Right ventricle myocardium superior (tissue), 1 donor: ENCODE measurements at regions not wholly inside any gene's neighbourhood (a gene's known extent, or its start where the extent isn't known, plus 50 kb on each side); places are given as distances from the start of the nearest gene placed in this dataset.

Source experiments
- ATAC-seq: fragments of 200-7000 bp; cut with Tn5 transposase; one replicate; pipeline ENCODE4 v1.9.1; 2020; ENCODE audit warnings: mild to moderate bottlenecking; ENCODE audit not compliant: poor library complexity
- DNase-seq: peaks from one replicate; pipeline ENCODE4 v3.0.0-alpha.2; 2020
- intact Hi-C: fragments of 100-400 bp; cut with DNase I; formaldehyde crosslinking; loops from one replicate; pipeline ENCODE4 v1.11.2; 2022
- donor health status: DM: no; HTN: yes; CAD: no; lungs with severe emphysema.

GRCh38 chr1:239717097-239717917 is 330.9 kb downstream of the CHRM3 start:
- ATAC-seq: no peak

GRCh38 chr1:239717918-239718184 is 331.5 kb downstream of the CHRM3 start:
- intact Hi-C loops: no loop called here
- no peak for ATAC-seq
- DNase-seq: no peak

More at GRCh38 chr1:239717097-239717917, 330.9 kb downstream of the CHRM3 start:
- intact Hi-C loops: no loop called here
- no peak for DNase-seq

- DNase-seq (no peak), ATAC-seq (no peak)
- intact Hi-C loops: no loop called here
These were observed 332.2 kb downstream of the CHRM3 start for GRCh38 chr1:239718571-239718970.

GRCh38 chr1:239718997-239719628 is 332.7 kb downstream of the CHRM3 start:
- no peak for ATAC-seq

GRCh38 chr1:239719642-239720258 is 333.4 kb downstream of the CHRM3 start:
- no peak for DNase-seq
- intact Hi-C loops: no loop called here
- no peak for ATAC-seq

More at GRCh38 chr1:239718997-239719628, 332.7 kb downstream of the CHRM3 start:
- intact Hi-C loops: no loop called here
- DNase-seq: no peak

GRCh38 chr1:239722035-239722434 is 335.7 kb downstream of the CHRM3 start:
- no peak for DNase-seq
- intact Hi-C loops: no loop called here
- ATAC-seq: no peak

- intact Hi-C loops: no loop called here
- ATAC-seq (no peak), DNase-seq (no peak)
These were observed 337.5 kb downstream of the CHRM3 start for GRCh38 chr1:239723776-239724367.

GRCh38 chr1:239725371-239725770 is 339.0 kb downstream of the CHRM3 start:
- intact Hi-C loops: no loop called here
- ATAC-seq (no peak), DNase-seq (no peak)

- no peak for DNase-seq
- no peak for ATAC-seq
- intact Hi-C loops: no loop called here
These were observed 339.6 kb downstream of the CHRM3 start for GRCh38 chr1:239725933-239726332.

GRCh38 chr1:239730378-239730777 is 344.0 kb downstream of the CHRM3 start:
- intact Hi-C loops: no loop called here
- ATAC-seq (no peak), DNase-seq (no peak)

- intact Hi-C loops: no loop called here
- ATAC-seq (no peak), DNase-seq (no peak)
These were observed 344.8 kb downstream of the CHRM3 start for GRCh38 chr1:239731082-239731748.

GRCh38 chr1:239732770-239733169 is 346.4 kb downstream of the CHRM3 start:
- intact Hi-C loops: no loop called here
- ATAC-seq: no peak
- DNase-seq: no peak

- DNase-seq: no peak
- intact Hi-C loops: no loop called here
- ATAC-seq: no peak
These were observed 347.6 kb downstream of the CHRM3 start for GRCh38 chr1:239733995-239734394.

GRCh38 chr1:239735111-239735510 is 348.7 kb downstream of the CHRM3 start:
- intact Hi-C loops: no loop called here
- ATAC-seq (no peak), DNase-seq (no peak)

- intact Hi-C loops: no loop called here
- no peak for ATAC-seq
- DNase-seq: no peak
These were observed 350.1 kb downstream of the CHRM3 start for GRCh38 chr1:239736479-239736878.

GRCh38 chr1:239739375-239739774 is 352.3 kb upstream of the FMN2 start:
- DNase-seq: no peak
- ATAC-seq: no peak
- intact Hi-C loops: no loop called here

GRCh38 chr1:239739919-239740318 is 351.8 kb upstream of the FMN2 start:
- no peak for ATAC-seq
- intact Hi-C loops: no loop called here
- DNase-seq: no peak

- intact Hi-C loops: no loop called here
- no peak for DNase-seq
These were observed 349.1 kb upstream of the FMN2 start for GRCh38 chr1:239742416-239743109.

GRCh38 chr1:239744851-239745250 is 346.8 kb upstream of the FMN2 start:
- DNase-seq: no peak
- intact Hi-C loops: no loop called here
- no peak for ATAC-seq

More at GRCh38 chr1:239742416-239743109, 349.1 kb upstream of the FMN2 start:
- ATAC-seq: no peak
